ENCODE measurements at regions not wholly inside any gene's neighbourhood (a gene's known extent, or its start where the extent isn't known, plus 50 kb on each side); places are given as distances from the start of the nearest gene placed in this dataset.

DNA sequence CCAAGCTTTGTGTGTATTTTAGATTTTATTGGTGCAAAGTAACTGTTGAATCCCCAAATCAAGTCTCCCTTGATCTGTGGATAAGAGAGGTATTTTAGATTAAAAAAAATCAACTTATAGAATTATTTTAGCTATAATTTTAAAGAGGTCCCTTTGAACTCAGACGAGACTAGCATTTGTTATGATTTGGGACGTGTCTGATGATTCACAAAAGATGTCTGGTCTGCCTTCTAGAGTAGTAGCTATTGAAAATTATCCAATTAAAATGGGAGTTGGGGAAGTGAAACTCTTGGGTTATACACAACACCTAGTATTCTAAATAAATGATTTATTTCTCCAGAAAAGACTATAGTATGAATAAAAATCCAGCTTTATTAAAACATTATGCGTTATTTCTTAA lies 227.9 kb upstream of the GRIA4 start:
- TF ChIP-seq, protein P1, sequence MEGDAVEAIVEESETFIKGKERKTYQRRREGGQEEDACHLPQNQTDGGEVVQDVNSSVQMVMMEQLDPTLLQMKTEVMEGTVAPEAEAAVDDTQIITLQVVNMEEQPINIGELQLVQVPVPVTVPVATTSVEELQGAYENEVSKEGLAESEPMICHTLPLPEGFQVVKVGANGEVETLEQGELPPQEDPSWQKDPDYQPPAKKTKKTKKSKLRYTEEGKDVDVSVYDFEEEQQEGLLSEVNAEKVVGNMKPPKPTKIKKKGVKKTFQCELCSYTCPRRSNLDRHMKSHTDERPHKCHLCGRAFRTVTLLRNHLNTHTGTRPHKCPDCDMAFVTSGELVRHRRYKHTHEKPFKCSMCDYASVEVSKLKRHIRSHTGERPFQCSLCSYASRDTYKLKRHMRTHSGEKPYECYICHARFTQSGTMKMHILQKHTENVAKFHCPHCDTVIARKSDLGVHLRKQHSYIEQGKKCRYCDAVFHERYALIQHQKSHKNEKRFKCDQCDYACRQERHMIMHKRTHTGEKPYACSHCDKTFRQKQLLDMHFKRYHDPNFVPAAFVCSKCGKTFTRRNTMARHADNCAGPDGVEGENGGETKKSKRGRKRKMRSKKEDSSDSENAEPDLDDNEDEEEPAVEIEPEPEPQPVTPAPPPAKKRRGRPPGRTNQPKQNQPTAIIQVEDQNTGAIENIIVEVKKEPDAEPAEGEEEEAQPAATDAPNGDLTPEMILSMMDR (IDR thresholded peaks at IDR 0.05 in 2 of 3, conservative IDR thresholded peaks at IDR 0.05 in 1 of 3; ENCODE audit: borderline replicate concordance in 1 of 3, insufficient read depth in 1 of 3, low read depth in 2 of 3, low read length in 2 of 3) = no peak
- TF ChIP-seq EZH2 (IDR thresholded peaks at IDR 0.05) (no peak), ELF1 (IDR thresholded peaks at IDR 0.05; ENCODE audit: borderline replicate concordance, low read depth) (no peak), ATF3 (IDR thresholded peaks at IDR 0.05) (no peak), POLR2A (IDR thresholded peaks at IDR 0.05; ENCODE audit: borderline replicate concordance, extremely low read depth, insufficient read depth, insufficient read length) (no peak), CEBPB (IDR thresholded peaks at IDR 0.05; ENCODE audit: low read depth) (no peak), YY1 (IDR thresholded peaks at IDR 0.05; ENCODE audit: extremely low read depth, insufficient replicate concordance, low read depth, low read length) (no peak), RAD21 (IDR thresholded peaks at IDR 0.05; ENCODE audit: low read depth) (no peak), POLR2AphosphoS5 (IDR thresholded peaks at IDR 0.05; ENCODE audit: low read depth, low read length) (no peak)
- TF ChIP-seq, protein P2, sequence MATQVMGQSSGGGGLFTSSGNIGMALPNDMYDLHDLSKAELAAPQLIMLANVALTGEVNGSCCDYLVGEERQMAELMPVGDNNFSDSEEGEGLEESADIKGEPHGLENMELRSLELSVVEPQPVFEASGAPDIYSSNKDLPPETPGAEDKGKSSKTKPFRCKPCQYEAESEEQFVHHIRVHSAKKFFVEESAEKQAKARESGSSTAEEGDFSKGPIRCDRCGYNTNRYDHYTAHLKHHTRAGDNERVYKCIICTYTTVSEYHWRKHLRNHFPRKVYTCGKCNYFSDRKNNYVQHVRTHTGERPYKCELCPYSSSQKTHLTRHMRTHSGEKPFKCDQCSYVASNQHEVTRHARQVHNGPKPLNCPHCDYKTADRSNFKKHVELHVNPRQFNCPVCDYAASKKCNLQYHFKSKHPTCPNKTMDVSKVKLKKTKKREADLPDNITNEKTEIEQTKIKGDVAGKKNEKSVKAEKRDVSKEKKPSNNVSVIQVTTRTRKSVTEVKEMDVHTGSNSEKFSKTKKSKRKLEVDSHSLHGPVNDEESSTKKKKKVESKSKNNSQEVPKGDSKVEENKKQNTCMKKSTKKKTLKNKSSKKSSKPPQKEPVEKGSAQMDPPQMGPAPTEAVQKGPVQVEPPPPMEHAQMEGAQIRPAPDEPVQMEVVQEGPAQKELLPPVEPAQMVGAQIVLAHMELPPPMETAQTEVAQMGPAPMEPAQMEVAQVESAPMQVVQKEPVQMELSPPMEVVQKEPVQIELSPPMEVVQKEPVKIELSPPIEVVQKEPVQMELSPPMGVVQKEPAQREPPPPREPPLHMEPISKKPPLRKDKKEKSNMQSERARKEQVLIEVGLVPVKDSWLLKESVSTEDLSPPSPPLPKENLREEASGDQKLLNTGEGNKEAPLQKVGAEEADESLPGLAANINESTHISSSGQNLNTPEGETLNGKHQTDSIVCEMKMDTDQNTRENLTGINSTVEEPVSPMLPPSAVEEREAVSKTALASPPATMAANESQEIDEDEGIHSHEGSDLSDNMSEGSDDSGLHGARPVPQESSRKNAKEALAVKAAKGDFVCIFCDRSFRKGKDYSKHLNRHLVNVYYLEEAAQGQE (IDR thresholded peaks at IDR 0.05; ENCODE audit: low read depth) = no peak

All from HCT116 (cell line).